Glutamatergic neuron (in vitro differentiated cells): ENCODE measurements at regions not wholly inside any gene's neighbourhood (a gene's known extent, or its start where the extent isn't known, plus 50 kb on each side); places are given as distances from the start of the nearest gene placed in this dataset.

ENCODE experiments used
- DNase-seq: peaks from one replicate; pipeline ENCODE4 v3.0.0; 2022
- H3K27ac Mint-ChIP-seq: one replicate; pipeline ENCODE4 v1.8.0; 2020; ENCODE audit warnings: mild to moderate bottlenecking, mixed read lengths, inconsistent platforms; ENCODE audit not compliant: unreplicated experiment
- H3K27me3 Mint-ChIP-seq: one replicate; pipeline ENCODE4 v1.8.0; 2020; ENCODE audit warnings: mild to moderate bottlenecking, moderate library complexity, mixed read lengths, inconsistent platforms; ENCODE audit not compliant: unreplicated experiment
- H3K36me3 Mint-ChIP-seq: one replicate; pipeline ENCODE4 v1.8.0; 2020; ENCODE audit warnings: mild to moderate bottlenecking, mixed read lengths, inconsistent platforms; ENCODE audit not compliant: unreplicated experiment
- H3K4me1 Mint-ChIP-seq: one replicate; pipeline ENCODE4 v1.8.0; 2020; ENCODE audit warnings: mild to moderate bottlenecking, low read depth, mixed read lengths, inconsistent platforms; ENCODE audit not compliant: unreplicated experiment
- H3K4me3 Mint-ChIP-seq: one replicate; pipeline ENCODE4 v1.8.0; 2020; ENCODE audit warnings: mild to moderate bottlenecking, mixed read lengths, inconsistent platforms; ENCODE audit not compliant: unreplicated experiment
- H3K9me3 Mint-ChIP-seq: one replicate; pipeline ENCODE4 v1.8.0; 2020; ENCODE audit warnings: mild to moderate bottlenecking, moderate library complexity, mixed read lengths, inconsistent platforms; ENCODE audit not compliant: unreplicated experiment
- TF ChIP-seq, protein P1 (sequence below): fragments of 200-600 bp; sonication (generic); IDR thresholded peaks from one replicate; pipeline ENCODE4 v1.5.0; 2021; ENCODE audit not compliant: partially characterized antibody, unreplicated experiment

DNA sequence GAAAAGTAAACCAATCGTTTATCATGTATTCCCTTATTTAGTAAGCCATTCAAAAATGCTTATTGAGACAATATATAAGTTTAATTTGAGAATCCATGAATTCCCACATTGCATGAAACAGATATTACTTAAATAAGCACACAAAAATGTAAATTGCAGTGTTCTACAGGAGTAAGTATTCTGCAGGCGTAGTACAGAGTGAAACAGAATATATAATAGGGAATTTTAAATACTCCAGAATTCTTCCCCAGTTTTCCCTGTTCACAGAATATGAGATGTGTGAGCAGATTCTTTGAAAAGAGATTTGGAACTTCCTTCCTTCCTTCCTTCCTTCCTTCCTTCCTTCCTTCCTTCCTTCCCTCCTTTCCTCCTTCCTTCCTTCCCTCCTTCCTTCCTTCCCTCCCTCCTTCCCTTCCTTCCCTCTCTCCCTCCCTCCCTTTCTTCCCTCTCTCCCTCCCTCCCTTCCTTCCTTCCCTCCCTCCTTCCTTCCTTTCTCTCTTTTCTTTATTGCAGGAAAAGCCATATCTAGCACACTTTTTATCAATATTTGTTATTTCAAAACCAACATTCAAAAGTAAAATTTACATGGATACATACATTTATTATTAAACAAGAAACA lies 977.7 kb upstream of the LRRTM1 start:
- H3K9me3 Mint-ChIP-seq = no peaks in the 10 kb centered on the region
- no peak overlapping the region for H3K27ac Mint-ChIP-seq
- TF ChIP-seq, protein P1, sequence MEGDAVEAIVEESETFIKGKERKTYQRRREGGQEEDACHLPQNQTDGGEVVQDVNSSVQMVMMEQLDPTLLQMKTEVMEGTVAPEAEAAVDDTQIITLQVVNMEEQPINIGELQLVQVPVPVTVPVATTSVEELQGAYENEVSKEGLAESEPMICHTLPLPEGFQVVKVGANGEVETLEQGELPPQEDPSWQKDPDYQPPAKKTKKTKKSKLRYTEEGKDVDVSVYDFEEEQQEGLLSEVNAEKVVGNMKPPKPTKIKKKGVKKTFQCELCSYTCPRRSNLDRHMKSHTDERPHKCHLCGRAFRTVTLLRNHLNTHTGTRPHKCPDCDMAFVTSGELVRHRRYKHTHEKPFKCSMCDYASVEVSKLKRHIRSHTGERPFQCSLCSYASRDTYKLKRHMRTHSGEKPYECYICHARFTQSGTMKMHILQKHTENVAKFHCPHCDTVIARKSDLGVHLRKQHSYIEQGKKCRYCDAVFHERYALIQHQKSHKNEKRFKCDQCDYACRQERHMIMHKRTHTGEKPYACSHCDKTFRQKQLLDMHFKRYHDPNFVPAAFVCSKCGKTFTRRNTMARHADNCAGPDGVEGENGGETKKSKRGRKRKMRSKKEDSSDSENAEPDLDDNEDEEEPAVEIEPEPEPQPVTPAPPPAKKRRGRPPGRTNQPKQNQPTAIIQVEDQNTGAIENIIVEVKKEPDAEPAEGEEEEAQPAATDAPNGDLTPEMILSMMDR = no peak
- no peaks in the 10 kb centered on the region for H3K36me3 Mint-ChIP-seq
- no peaks in the 10 kb centered on the region for H3K27me3 Mint-ChIP-seq
- no peak overlapping the region for H3K4me3 Mint-ChIP-seq
- DNase-seq = no peak
- H3K4me1 Mint-ChIP-seq = no peaks in the 10 kb centered on the region

DNA sequence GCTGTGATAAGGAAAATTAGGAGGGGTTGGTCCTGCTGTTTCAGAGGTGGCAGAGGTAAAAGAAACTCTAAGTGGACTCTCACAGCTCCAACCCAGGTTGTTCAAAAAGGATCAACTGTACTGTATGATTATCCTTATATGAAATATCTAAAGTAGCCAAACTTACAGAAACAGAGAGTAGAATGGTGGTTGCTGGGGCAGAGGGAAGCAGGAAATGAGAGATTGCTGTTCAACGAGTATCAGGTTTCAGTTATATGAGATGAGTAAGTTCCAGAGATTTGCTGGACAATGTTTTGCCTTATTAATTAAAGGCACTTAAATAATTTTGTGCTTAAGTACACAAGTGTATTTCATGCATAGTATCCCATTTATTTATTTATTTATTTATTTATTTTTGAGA lies 972.0 kb upstream of the LRRTM1 start:
- TF ChIP-seq, protein P1 = no peak
- Mint-ChIP-seq H3K27ac (no peak overlapping the region), H3K9me3 (no peaks in the 10 kb centered on the region)

DNA sequence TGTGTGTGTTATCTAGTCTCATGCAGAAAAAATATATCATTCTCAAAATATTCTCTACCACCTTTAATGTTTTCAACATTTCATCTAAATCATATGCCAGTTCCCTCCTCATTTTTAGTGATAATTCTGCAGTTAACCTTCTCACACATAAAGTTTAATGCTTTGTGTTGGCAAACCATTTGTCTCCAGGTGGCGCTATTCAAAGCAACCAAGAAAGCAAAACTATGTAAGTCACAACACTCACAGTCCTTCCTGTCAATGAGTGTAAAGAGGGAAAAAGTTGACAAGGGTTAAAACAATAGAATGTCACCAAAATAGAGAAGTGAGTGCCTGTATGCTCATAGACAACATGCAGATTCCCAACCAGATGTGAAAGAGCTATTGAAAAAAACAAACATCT lies 961.6 kb upstream of the LRRTM1 start:
- Mint-ChIP-seq H3K36me3 (peaks cover 13% of the 10 kb centered on the region), H3K4me3 (no peak overlapping the region), H3K27me3 (no peaks in the 10 kb centered on the region), H3K4me1 (no peaks in the 10 kb centered on the region), H3K9me3 (peaks cover 4% of the 10 kb centered on the region), H3K27ac (no peak overlapping the region)
- DNase-seq = no peak
- TF ChIP-seq, protein P1 = peak; percentile 46

More for the DNA sequence above, 972.0 kb upstream of the LRRTM1 start:
- no peaks in the 10 kb centered on the region for H3K27me3 Mint-ChIP-seq
- H3K36me3 Mint-ChIP-seq = no peaks in the 10 kb centered on the region
- H3K4me1 Mint-ChIP-seq = no peaks in the 10 kb centered on the region
- H3K4me3 Mint-ChIP-seq = no peak overlapping the region
- no peak for DNase-seq

DNA sequence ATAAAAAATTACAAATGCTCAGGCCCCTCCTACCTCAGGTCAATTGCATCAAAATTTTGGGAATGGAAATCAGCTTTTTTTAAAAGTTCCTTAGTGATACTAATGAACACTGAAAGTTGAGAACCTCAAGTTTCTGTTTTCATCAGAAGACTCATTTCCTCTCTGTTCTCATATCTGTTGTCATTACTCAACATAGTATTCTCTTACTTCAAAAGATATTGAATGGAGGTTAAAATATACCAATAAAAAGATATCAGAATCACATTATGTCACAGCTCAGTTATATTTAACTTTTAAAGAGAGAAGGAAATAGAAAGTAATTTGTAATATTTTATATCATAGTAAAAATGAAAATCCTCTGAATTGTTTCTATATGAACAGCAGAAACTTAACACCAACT lies 959.4 kb upstream of the LRRTM1 start:
- DNase-seq = no peak
- Mint-ChIP-seq H3K36me3 (peaks cover 5% of the 10 kb centered on the region), H3K9me3 (no peaks in the 10 kb centered on the region), H3K4me1 (no peaks in the 10 kb centered on the region), H3K27ac (no peak overlapping the region), H3K4me3 (no peak overlapping the region), H3K27me3 (no peaks in the 10 kb centered on the region)
- TF ChIP-seq, protein P1 = no peak

DNA sequence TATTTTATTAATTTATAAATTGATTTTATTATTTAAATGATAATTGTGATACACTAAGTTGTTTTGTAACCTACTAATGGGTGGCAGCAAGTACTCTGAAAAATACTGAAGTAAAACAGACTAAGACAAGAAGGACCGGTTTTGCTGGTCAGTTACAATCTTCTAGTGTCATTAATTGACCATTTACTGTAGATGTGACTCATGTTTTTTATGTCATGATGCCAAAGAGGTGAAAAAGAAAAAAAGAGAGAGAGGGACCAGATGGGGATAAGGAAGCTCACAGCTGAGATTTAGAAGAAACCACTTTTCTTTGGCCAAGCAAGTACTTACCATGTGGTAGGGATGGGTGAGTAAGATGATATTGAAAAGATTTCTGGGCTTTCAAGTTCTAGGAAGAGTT lies 955.8 kb upstream of the LRRTM1 start:
- Mint-ChIP-seq H3K36me3 (no peaks in the 10 kb centered on the region), H3K4me3 (no peak overlapping the region), H3K4me1 (no peaks in the 10 kb centered on the region), H3K9me3 (no peaks in the 10 kb centered on the region), H3K27ac (no peak overlapping the region), H3K27me3 (no peaks in the 10 kb centered on the region)
- DNase-seq = no peak
- TF ChIP-seq, protein P1 = no peak
